ENCODE measurements at regions not wholly inside any gene's neighbourhood (a gene's known extent, or its start where the extent isn't known, plus 50 kb on each side); places are given as distances from the start of the nearest gene placed in this dataset.
A peak's percentile ranks its signal among the peaks of the same experiment; 100 is the strongest.

DNA sequence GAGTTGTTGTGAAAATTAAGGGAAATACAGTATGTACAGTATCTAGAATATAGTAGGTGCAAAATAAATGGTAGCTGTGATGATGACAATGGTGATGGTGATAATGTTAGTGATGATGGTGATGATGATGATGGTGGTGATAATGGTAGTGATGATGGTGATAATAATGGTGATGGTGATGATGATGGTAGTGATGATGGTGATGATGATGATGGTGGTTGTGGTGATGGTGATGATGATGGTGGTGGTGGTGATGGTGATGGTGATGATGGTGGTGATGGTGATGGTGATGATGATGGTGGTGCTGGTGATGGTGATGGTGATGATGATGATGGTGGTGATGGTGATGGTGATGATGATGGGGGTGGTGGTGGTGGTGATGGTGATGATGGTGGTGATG, 91.3 kb upstream of the FOXF1 start:
- no peak for DNase-seq (ENCODE audit: low spot score)

- no peak for DNase-seq (ENCODE audit: low spot score)
Measured at GRCh38 chr16:86419518-86419917, 90.8 kb upstream of the FOXF1 start.

- DNase-seq (ENCODE audit: low spot score): no peak
Measured at GRCh38 chr16:86421995-86422394, 88.3 kb upstream of the FOXF1 start.

- peak; percentile 1 for DNase-seq (ENCODE audit: low spot score)
Measured at GRCh38 chr16:86424398-86424797, 85.9 kb upstream of the FOXF1 start.

- DNase-seq (ENCODE audit: low spot score): peak; percentile 34
Measured at GRCh38 chr16:86424985-86425384, 85.3 kb upstream of the FOXF1 start.

GRCh38 chr16:86426063-86426642, 84.2 kb upstream of the FOXF1 start:
- no peak for DNase-seq (ENCODE audit: low spot score)

GRCh38 chr16:86427433-86427851, 82.9 kb upstream of the FOXF1 start:
- DNase-seq (ENCODE audit: low spot score): no peak

- DNase-seq (ENCODE audit: low spot score): no peak
Measured at GRCh38 chr16:86428729-86429517, 81.4 kb upstream of the FOXF1 start.

DNA sequence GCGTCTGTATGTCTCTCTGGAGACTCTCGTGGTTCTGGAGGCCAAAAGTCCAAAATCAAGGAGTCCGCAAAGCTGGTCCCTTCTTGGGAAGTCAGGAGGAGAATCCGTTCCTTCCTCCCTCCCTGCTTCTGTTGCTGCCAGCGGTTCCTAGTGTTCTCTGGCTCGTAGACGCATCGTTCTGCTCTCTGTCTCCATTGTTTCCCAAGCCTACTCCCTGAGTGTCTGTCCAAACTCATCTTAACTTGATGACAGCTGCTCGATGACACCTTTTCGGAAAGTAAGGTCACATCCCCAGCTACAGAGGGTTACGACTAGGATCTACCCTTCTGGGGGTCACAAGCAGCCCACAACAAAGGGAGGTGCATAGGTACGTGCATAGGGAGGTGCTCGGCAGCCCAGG, 80.7 kb upstream of the FOXF1 start:
- DNase-seq (ENCODE audit: low spot score): no peak

DNA sequence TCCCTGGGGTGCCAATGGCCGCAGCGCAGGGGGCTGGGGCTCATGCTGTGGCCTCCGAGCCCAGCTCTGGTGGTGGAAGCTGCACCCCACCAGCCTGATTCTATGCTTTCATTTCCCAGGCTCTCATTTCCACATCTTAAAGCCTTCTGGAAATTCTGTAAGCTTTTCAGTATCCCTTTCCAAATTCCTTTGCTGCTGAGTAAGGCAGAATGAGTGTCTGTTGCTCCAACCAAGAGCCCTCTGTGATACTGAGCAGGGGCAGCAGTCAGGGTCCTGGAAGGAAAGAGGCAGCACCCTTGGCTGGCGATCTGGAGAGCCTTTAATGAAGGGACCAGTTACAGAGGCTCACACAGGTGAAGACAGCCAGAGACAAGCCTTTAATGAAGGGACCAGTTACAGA, 79.5 kb upstream of the FOXF1 start:
- no peak for DNase-seq (ENCODE audit: low spot score)

GRCh38 chr16:86431540-86431939, 78.8 kb upstream of the FOXF1 start:
- DNase-seq (ENCODE audit: low spot score): no peak

- DNase-seq (ENCODE audit: low spot score): no peak
Measured at GRCh38 chr16:86432048-86432447, 78.3 kb upstream of the FOXF1 start.

GRCh38 chr16:86432691-86433090, 77.6 kb upstream of the FOXF1 start:
- DNase-seq (ENCODE audit: low spot score): no peak

- DNase-seq (ENCODE audit: low spot score): no peak
Measured at GRCh38 chr16:86436466-86437185, 73.7 kb upstream of the FOXF1 start.

DNA sequence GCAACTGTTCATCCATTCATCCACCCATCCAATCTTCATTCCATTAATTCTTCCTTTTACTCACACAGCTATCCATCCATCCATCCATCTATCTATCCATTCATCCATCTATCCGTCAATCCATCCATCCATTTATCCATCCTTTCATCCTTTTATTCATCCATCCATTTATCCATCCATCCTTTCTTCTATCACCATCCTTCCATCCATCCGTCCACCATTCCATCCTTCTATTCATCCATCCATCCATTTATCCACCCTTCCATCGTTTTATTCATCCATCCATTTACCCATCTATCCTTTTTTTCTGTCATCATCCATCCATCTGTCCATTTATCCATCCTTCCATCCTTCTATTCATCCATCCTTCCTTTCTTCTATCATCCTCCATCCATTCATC, 73.0 kb upstream of the FOXF1 start:
- DNase-seq (ENCODE audit: low spot score): no peak

DNA sequence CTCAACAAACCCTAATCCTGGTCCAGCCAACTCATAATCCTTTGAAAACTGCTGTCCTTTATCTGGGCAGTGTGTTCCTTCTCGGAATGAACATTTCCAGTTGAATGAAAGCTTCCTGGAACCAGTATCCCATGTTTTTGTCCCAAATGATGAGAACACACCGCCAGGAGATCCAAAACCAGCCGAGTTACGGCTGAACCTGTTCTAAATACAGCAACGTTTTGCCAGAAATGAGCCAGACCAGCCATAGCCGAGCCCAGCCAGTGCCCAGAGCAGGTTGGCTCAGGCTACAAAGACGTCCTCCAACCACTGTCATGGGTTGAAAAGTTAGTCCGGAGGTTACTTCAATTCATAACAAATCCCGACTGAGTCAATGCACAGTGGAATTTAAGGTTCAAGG, 67.6 kb upstream of the FOXF1 start:
- DNase-seq (ENCODE audit: low spot score): no peak

DNA sequence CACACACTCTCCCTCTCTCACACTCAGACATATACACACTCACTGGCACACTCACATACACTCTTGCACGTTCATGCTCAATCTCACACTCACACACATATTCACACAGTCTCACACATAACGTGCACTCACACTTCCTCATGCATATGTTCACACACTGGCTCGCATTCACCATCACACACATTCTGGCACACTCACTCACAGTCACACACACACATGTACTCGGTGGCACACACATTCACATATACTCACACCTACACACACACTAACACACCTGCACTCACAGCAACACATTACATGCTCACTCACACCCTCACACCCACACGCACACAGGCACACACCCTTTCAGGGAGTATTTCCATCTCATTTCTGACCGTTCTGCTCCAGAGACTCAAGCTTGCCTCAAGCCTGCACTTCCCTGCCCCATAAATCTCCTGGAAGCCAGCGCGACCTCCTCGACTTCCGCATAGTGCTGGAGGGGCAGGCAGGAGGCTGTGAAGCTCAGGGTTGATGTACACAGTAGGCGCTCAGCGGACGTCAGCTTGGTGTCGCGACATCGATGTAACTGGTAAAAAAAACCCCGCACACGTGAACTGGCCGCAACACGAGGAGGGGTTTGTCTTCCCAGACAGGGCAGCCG, 66.7 kb upstream of the FOXF1 start:
- no peak for DNase-seq (ENCODE audit: low spot score)

DNA sequence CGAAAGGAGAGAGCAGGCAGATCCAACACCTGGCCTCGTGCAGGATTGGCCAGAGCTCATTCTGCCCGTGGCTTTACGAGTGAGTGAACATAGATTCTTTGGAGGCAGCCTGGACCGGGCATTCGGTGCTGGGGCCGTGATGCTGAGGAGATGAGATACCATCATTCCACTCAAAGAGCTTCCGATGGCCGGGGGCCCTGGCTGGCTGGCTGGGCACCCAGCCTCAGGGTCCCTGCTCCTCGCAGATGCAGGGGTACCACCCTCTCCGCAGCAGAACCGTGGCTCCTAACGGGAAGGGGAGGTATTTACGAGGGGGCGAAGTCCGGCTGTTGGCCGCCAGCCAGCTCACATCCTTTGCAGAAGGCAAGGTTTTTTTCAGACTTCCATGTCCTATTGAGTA, 66.1 kb upstream of the FOXF1 start:
- peak; percentile 26 for DNase-seq (ENCODE audit: low spot score)

GRCh38 chr16:86444661-86445060, 65.7 kb upstream of the FOXF1 start:
- DNase-seq (ENCODE audit: low spot score): no peak

DNA sequence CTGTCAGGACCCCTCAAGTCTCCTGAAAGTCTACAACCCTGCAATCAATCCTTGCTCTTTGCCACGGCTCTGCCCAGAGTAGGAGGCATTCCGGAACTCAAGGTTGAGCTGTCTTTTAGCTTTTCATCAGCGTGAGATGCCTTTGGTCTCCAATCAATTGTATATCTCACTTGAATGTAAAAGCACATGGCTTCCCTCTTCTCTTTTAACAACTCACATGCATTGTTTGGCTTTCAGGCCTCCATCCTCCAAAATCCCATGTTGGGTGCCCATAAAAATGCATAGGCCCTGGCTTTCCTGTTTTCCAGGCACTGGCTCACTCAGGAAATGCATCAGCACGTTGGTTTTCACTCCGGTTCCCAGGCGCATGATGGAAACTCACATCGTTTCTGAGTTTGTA, 64.0 kb upstream of the FOXF1 start:
- DNase-seq (ENCODE audit: low spot score): no peak

- DNase-seq (ENCODE audit: low spot score): no peak
Measured at GRCh38 chr16:86447228-86447627, 63.1 kb upstream of the FOXF1 start.

- no peak for DNase-seq (ENCODE audit: low spot score)
Measured at GRCh38 chr16:86448306-86448890, 61.9 kb upstream of the FOXF1 start.

Measured in LoVo (cell line).